Gastroesophageal sphincter (tissue), 4 donors: ENCODE measurements at regions not wholly inside any gene's neighbourhood (a gene's known extent, or its start where the extent isn't known, plus 50 kb on each side); places are given as distances from the start of the nearest gene placed in this dataset.

ENCODE experiments used
- ATAC-seq: fragments of 150-250 bp; one replicate; pipeline ENCODE4 v1.9.1; 2016; ENCODE audit warnings: mild to moderate bottlenecking, moderate library complexity
- H3K27ac ChIP-seq, 4 donors: fragments of 200-600 bp; sonication (generic) in 3 of 4; 1 replicate in 3 of 4; 2 replicates in 1 of 4; pipeline ENCODE4 v1.5.1; 2016 to 2019
- H3K27me3 ChIP-seq: fragments of 200-600 bp; sonication (generic); one replicate; pipeline ENCODE4 v1.5.1; 2019
- H3K36me3 ChIP-seq, 2 donors: fragments of 200-600 bp; sonication (generic); one replicate each; pipeline ENCODE4 v1.5.1; 2019; ENCODE audit warnings: control low read depth in 1 of 2
- H3K4me1 ChIP-seq, 3 donors: fragments of 200-600 bp; sonication (generic); 1 replicate in 2 of 3; 2 replicates in 1 of 3; pipeline ENCODE4 v1.5.1; 2016 to 2019; ENCODE audit warnings: control low read depth in 2 of 3
- H3K4me3 ChIP-seq, 2 donors: fragments of 200-600 bp; sonication (generic); one replicate each; pipeline ENCODE4 v1.5.1; 2019; ENCODE audit warnings: mild to moderate bottlenecking in 1 of 2, moderate library complexity in 1 of 2
- H3K9me3 ChIP-seq, 3 donors: fragments of 200-600 bp; sonication (generic); one replicate each; pipeline ENCODE4 v1.5.1; 2017 to 2019; ENCODE audit warnings: control low read depth in 2 of 3
- CTCF ChIP-seq, 4 experiments: fragments of 200-600 bp in 2 of 4; fragments of 450-650 bp in 2 of 4; sonication (generic) in 1 of 4; IDR thresholded peaks; one replicate each; pipeline ENCODE4 v1.5.1; 2017 to 2019; ENCODE audit warnings: antibody characterized with exemption in 4 of 4, mild to moderate bottlenecking in 2 of 4, moderate library complexity in 2 of 4
- EP300 ChIP-seq: sonication (generic); formaldehyde crosslinking; IDR thresholded peaks from one replicate; pipeline ENCODE4 v1.6.1; 2017; ENCODE audit warnings: antibody characterized with exemption, mild to moderate bottlenecking
- POLR2A ChIP-seq, 2 donors: fragments of 450-650 bp; IDR thresholded peaks; one replicate each; pipeline ENCODE4 v1.6.1; 2017; ENCODE audit warnings: antibody characterized with exemption in 2 of 2, mild to moderate bottlenecking in 2 of 2, moderate library complexity in 1 of 2
- POLR2AphosphoS5 ChIP-seq: sonication (generic); formaldehyde crosslinking; IDR thresholded peaks from one replicate; pipeline ENCODE4 v1.6.1; 2017; ENCODE audit warnings: antibody characterized with exemption
- WGBS, 2 donors: methylation state at CpG; one replicate each; pipeline ENCODE4 v1.1.5; 2018; ENCODE audit warnings: low coverage in 1 of 2; 5-methylcytosine and 5-hydroxymethylcytosine counted together

DNA sequence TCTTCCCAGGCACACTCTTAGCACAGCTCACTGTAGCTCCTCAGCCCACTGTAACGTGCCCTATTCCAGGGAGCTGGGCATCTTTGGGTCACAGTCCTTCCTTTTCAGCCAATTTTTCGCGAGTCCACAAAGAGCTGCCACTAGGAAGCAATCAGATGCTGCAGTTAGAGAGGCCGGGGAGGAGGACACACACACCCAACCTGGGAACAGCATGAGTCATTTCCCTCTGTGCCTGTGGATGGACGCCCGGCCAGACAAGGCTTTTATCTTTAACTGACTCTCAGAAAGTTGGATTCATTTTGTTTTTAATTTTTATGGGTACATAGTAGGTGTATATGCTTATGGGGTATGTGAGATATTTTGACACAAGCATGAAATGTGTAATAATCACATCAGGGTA, 918.6 kb downstream of the UQCRFS1 start:
- Histone ChIP-seq H3K4me3 (no peak overlapping the region), H3K27me3 (peaks cover 7% of the 10 kb centered on the region)

GRCh38 chr19:28293685-28294084, 919.3 kb downstream of the UQCRFS1 start:
- H3K4me3 ChIP-seq: no peak overlapping the region
- no peaks in the 10 kb centered on the region for H3K36me3 ChIP-seq
- H3K9me3 ChIP-seq: no peaks in the 10 kb centered on the region
- H3K27ac ChIP-seq: no peak overlapping the region
- WGBS, 2 donors: 84 to 96% methylated on average over 2 to 3 of the region's 3 CpGs
- TF ChIP-seq POLR2AphosphoS5 (no peak), EP300 (no peak), POLR2A (IDR thresholded peaks at IDR 0.05) (no peak), CTCF (IDR thresholded peaks at IDR 0.05) (no peak)
- no peak for ATAC-seq
- H3K27me3 ChIP-seq: peaks cover 4% of the 10 kb centered on the region
- peaks cover 0 to 13% (median 0%) of the 10 kb centered on the region in 3 donors for H3K4me1 ChIP-seq

More for the DNA sequence above, 918.6 kb downstream of the UQCRFS1 start:
- no peaks in the 10 kb centered on the region for H3K9me3 ChIP-seq
- H3K27ac ChIP-seq: no peak overlapping the region
- ATAC-seq: no peak
- WGBS, 2 donors: 16 to 42% methylated on average over 3 to 5 of the region's 6 CpGs
- TF ChIP-seq POLR2A (IDR thresholded peaks at IDR 0.05) (no peak), EP300 (no peak), POLR2AphosphoS5 (no peak), CTCF (IDR thresholded peaks at IDR 0.05) (no peak)
- peaks cover 0 to 5% (median 0%) of the 10 kb centered on the region in 3 donors for H3K4me1 ChIP-seq
- H3K36me3 ChIP-seq: no peaks in the 10 kb centered on the region

GRCh38 chr19:28292822-28293500, 920.0 kb downstream of the UQCRFS1 start:
- H3K9me3 ChIP-seq: no peaks in the 10 kb centered on the region
- H3K27me3 ChIP-seq: peaks cover 4% of the 10 kb centered on the region
- no peak for ATAC-seq
- TF ChIP-seq POLR2A (IDR thresholded peaks at IDR 0.05) (no peak), EP300 (no peak), CTCF (IDR thresholded peaks at IDR 0.05) (no peak), POLR2AphosphoS5 (no peak)
- no peaks in the 10 kb centered on the region for H3K36me3 ChIP-seq
- peaks cover 0 to 13% (median 0%) of the 10 kb centered on the region in 3 donors for H3K4me1 ChIP-seq
- no peak overlapping the region for H3K4me3 ChIP-seq
- no peak overlapping the region for H3K27ac ChIP-seq
- WGBS, 2 donors: 25 to 74% methylated on average over 4 of the region's 10 CpGs

DNA sequence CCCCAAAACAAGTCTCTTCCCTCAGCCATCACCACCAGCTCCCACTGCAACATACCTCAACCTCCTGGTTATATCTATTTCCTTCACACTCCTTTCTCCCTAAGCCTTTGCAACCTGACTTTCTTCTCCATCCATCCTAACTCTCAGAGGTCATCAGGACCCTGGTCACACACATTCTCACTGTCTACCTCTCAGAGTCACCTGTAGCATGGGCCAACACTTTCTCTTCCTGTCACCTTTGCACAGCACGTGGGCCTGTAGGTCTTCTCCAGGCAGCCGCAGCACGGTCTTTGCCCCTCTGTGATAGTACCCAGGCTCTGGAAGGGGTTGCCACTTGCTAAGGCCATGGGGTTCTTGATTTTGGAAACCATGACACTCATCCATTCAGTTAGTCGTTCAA, 921.1 kb downstream of the UQCRFS1 start:
- no peak overlapping the region for H3K27ac ChIP-seq
- H3K36me3 ChIP-seq: no peaks in the 10 kb centered on the region
- WGBS, 2 donors: 55% methylated on average over 4 of the region's 4 CpGs; no CpG with 5 or more reads in 1 of the 2 donors
- no peak overlapping the region for H3K4me3 ChIP-seq
- H3K27me3 ChIP-seq: peaks cover 4% of the 10 kb centered on the region
- H3K4me1 ChIP-seq: peaks cover 0 to 13% (median 0%) of the 10 kb centered on the region in 3 donors
- H3K9me3 ChIP-seq: no peaks in the 10 kb centered on the region
- no peak for ATAC-seq
- TF ChIP-seq EP300 (no peak), POLR2A (IDR thresholded peaks at IDR 0.05) (no peak), POLR2AphosphoS5 (no peak), CTCF (IDR thresholded peaks at IDR 0.05) (no peak)

GRCh38 chr19:28290963-28291657, 921.8 kb downstream of the UQCRFS1 start:
- Histone ChIP-seq H3K36me3 (no peaks in the 10 kb centered on the region), H3K4me3 (no peak overlapping the region), H3K9me3 (peaks cover 0 to 6% (median 0%) of the 10 kb centered on the region in 3 donors), H3K27me3 (peaks cover 4% of the 10 kb centered on the region), H3K27ac (no peak overlapping the region), H3K4me1 (peaks cover 0 to 13% (median 0%) of the 10 kb centered on the region in 3 donors)
- TF ChIP-seq EP300 (no peak), POLR2A (IDR thresholded peaks at IDR 0.05) (no peak), POLR2AphosphoS5 (no peak), CTCF (IDR thresholded peaks at IDR 0.05) (no peak)
- no peak for ATAC-seq
- WGBS, 2 donors: 76 to 100% methylated on average over 1 to 3 of the region's 3 CpGs
